ENCODE measurements at regions not wholly inside any gene's neighbourhood (a gene's known extent, or its start where the extent isn't known, plus 50 kb on each side); places are given as distances from the start of the nearest gene placed in this dataset.

DNA sequence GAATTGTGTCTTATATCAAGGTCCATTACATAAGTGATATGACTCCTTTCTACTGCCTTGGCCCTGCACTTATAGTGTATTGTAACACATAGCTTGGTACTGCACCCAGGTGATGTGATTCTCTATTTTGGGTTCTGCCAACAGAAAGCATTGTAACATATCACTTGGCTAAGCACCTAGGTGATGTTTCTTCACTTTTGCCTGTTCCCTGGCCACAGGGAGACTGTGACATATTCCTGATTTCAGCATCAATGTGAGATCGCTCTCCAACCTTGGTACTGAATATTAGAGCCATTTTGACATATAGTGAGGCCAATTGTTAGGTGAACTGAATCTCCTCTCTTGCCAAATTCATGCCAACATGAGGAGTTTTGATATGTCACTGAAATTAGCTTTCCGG, 1010.3 kb upstream of the TSPY4 start:
- Histone ChIP-seq H3K4me1 (no peaks in the 10 kb centered on the region), H3K27me3 (no peaks in the 10 kb centered on the region), H3K27ac (no peak overlapping the region), H3K4me3 (no peak overlapping the region), H3K36me3 (no peaks in the 10 kb centered on the region), H3K9me3 (no peaks in the 10 kb centered on the region)
- TF ChIP-seq POLR2AphosphoS5 (IDR thresholded peaks at IDR 0.05) (no peak), POLR2A (IDR thresholded peaks at IDR 0.05) (no peak), EP300 (IDR thresholded peaks at IDR 0.05) (no peak)
- TF ChIP-seq, protein P1, sequence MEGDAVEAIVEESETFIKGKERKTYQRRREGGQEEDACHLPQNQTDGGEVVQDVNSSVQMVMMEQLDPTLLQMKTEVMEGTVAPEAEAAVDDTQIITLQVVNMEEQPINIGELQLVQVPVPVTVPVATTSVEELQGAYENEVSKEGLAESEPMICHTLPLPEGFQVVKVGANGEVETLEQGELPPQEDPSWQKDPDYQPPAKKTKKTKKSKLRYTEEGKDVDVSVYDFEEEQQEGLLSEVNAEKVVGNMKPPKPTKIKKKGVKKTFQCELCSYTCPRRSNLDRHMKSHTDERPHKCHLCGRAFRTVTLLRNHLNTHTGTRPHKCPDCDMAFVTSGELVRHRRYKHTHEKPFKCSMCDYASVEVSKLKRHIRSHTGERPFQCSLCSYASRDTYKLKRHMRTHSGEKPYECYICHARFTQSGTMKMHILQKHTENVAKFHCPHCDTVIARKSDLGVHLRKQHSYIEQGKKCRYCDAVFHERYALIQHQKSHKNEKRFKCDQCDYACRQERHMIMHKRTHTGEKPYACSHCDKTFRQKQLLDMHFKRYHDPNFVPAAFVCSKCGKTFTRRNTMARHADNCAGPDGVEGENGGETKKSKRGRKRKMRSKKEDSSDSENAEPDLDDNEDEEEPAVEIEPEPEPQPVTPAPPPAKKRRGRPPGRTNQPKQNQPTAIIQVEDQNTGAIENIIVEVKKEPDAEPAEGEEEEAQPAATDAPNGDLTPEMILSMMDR (IDR thresholded peaks at IDR 0.05), result no peak
- intact Hi-C loops (cut with DNase I; ENCODE audit: low total_unique reads), result no loop called here
- 61 to 80% (median 69%) methylated on average over 2 of the region's 2 CpGs; no CpG with 5 or more reads in 2 of the 5 donors for WGBS, 5 donors
- no peak for DNase-seq

DNA sequence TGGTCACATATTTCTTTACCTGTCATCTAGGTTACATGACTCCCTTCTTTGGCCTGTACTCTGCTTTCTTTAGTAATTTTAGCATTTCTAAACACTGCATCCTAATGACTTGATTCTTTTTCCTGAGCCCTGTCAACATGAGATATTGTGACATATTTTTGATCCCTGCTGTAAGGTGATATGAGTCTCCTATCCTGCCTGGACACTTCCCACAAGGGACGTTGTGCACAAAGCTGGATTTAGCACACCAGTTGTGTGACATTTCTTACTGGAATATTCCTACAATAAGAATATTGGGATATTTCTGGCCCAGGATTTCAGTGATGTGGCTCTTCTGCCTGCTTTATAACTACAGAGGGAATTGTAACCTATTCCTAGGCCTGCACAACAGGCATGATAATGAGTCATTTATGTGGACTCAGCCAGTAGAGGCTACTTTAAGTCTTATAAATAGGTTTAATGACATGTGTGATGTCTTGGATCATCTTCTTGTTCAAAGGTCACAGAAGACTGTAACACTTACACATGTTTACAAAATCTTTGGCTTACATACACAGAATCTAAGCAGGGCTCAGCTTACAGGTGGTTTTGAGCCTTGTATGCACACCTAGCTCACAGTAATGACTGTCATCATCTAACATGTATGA, 1009.4 kb upstream of the TSPY4 start:
- Histone ChIP-seq H3K27ac (no peak overlapping the region), H3K4me3 (no peak overlapping the region), H3K27me3 (no peaks in the 10 kb centered on the region), H3K4me1 (no peaks in the 10 kb centered on the region), H3K9me3 (no peaks in the 10 kb centered on the region), H3K36me3 (no peaks in the 10 kb centered on the region)
- intact Hi-C loops (cut with DNase I; ENCODE audit: low total_unique reads), result no loop called here
- TF ChIP-seq, protein P1 (IDR thresholded peaks at IDR 0.05), result no peak
- TF ChIP-seq EP300 (IDR thresholded peaks at IDR 0.05) (no peak), POLR2A (IDR thresholded peaks at IDR 0.05) (no peak), POLR2AphosphoS5 (IDR thresholded peaks at IDR 0.05) (no peak)
- WGBS, 5 donors, result 27 to 78% (median 69%) methylated on average over 1 of the region's 1 CpG; no CpG with 5 or more reads in 2 of the 5 donors
- DNase-seq, result no peak

DNA sequence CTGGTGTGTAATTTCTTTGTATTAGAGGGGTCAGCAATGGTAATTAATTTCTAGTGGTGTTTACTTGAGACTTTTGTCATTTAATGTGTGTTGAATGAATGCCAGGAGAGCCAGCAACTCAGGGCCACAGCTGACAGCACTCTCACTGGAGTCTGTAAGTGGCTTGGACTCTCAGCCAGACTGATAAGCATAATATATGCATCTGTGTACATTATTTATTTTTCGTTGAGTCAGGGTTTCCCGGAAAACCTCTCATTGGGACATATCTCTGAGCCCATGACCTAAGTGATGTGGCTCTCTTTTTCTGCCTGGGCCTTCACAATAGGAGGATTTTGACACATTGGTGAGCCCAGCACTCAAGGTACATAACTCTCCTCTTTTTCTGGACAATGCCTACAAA, 1007.8 kb upstream of the TSPY4 start:
- intact Hi-C loops (cut with DNase I; ENCODE audit: low total_unique reads), result no loop called here

DNA sequence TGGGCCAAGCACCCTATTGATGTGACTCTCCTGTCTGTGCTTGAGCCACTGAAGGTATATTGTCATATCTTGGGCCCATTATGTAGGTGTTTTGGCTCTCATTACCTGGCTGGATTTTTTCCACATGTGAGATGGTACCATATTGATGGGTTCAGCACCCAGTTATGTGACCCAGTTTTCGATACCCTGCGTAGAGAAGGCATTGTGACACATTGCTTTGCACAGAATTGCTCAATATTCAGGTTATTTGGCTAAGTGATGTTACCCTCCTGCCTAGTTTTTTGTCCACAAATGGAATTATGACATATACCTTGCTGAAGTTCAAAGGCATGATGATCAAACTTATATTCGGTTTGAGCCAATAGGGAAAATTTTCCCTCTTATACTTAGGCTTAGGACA, 1007.3 kb upstream of the TSPY4 start:
- Histone ChIP-seq H3K4me1 (no peaks in the 10 kb centered on the region), H3K9me3 (no peaks in the 10 kb centered on the region), H3K27ac (no peak overlapping the region), H3K36me3 (no peaks in the 10 kb centered on the region), H3K27me3 (no peaks in the 10 kb centered on the region), H3K4me3 (no peak overlapping the region)
- DNase-seq, result no peak
- intact Hi-C loops (cut with DNase I; ENCODE audit: low total_unique reads), result no loop called here
- WGBS, 5 donors, result 85 to 95% (median 86%) methylated on average over 3 of the region's 3 CpGs; no CpG with 5 or more reads in 2 of the 5 donors
- TF ChIP-seq, protein P1 (IDR thresholded peaks at IDR 0.05), result no peak

More for the DNA sequence above, 1007.8 kb upstream of the TSPY4 start:
- 59 to 79% (median 63%) methylated on average over 2 of the region's 2 CpGs; no CpG with 5 or more reads in 2 of the 5 donors for WGBS, 5 donors
- TF ChIP-seq POLR2A (IDR thresholded peaks at IDR 0.05) (no peak), EP300 (IDR thresholded peaks at IDR 0.05) (no peak), POLR2AphosphoS5 (IDR thresholded peaks at IDR 0.05) (no peak)
- TF ChIP-seq, protein P1 (IDR thresholded peaks at IDR 0.05), result no peak
- no peak for DNase-seq
- no peaks in the 10 kb centered on the region for H3K4me1 ChIP-seq
- H3K27me3 ChIP-seq, result no peaks in the 10 kb centered on the region
- H3K36me3 ChIP-seq, result no peaks in the 10 kb centered on the region
- no peak overlapping the region for H3K4me3 ChIP-seq
- H3K9me3 ChIP-seq, result no peaks in the 10 kb centered on the region
- H3K27ac ChIP-seq, result no peak overlapping the region

All from stomach (tissue), 8 donors.